ENCODE measurements at regions not wholly inside any gene's neighbourhood (a gene's known extent, or its start where the extent isn't known, plus 50 kb on each side); places are given as distances from the start of the nearest gene placed in this dataset.

DNA sequence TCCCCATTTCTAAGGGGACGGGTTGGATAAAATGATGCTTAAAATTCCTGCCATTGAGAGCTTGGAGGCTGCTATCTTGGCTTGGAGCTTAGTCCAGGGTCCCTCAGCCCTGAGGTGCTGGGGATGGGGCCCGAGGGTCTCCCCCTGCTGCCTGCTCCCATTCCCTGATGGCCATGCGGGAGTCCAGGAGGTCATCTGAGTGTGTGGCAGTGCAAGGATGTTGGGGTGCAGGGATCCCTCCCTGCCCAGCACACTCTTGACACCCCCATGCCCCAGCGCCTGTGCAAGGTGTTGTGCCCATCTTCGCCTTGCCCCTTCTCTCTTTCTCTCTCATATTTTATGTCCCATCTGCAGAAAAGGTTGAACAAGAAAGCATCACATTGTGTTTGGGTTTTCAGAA lies 90.4 kb downstream of the IRF8 start:
- TF ChIP-seq PHF8 (IDR thresholded peaks at IDR 0.05; ENCODE audit: borderline replicate concordance, low read depth) = no peak
- TF ChIP-seq, protein P1, sequence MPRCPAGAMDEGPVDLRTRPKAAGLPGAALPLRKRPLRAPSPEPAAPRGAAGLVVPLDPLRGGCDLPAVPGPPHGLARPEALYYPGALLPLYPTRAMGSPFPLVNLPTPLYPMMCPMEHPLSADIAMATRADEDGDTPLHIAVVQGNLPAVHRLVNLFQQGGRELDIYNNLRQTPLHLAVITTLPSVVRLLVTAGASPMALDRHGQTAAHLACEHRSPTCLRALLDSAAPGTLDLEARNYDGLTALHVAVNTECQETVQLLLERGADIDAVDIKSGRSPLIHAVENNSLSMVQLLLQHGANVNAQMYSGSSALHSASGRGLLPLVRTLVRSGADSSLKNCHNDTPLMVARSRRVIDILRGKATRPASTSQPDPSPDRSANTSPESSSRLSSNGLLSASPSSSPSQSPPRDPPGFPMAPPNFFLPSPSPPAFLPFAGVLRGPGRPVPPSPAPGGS (IDR thresholded peaks at IDR 0.05) = no peak
- no peak for TF ChIP-seq ESRRA (IDR thresholded peaks at IDR 0.05; ENCODE audit: borderline replicate concordance, low read length)
- TF ChIP-seq, protein P2, sequence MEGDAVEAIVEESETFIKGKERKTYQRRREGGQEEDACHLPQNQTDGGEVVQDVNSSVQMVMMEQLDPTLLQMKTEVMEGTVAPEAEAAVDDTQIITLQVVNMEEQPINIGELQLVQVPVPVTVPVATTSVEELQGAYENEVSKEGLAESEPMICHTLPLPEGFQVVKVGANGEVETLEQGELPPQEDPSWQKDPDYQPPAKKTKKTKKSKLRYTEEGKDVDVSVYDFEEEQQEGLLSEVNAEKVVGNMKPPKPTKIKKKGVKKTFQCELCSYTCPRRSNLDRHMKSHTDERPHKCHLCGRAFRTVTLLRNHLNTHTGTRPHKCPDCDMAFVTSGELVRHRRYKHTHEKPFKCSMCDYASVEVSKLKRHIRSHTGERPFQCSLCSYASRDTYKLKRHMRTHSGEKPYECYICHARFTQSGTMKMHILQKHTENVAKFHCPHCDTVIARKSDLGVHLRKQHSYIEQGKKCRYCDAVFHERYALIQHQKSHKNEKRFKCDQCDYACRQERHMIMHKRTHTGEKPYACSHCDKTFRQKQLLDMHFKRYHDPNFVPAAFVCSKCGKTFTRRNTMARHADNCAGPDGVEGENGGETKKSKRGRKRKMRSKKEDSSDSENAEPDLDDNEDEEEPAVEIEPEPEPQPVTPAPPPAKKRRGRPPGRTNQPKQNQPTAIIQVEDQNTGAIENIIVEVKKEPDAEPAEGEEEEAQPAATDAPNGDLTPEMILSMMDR (IDR thresholded peaks at IDR 0.05) = no peak
- no peak for TF ChIP-seq CHD2 (IDR thresholded peaks at IDR 0.05; ENCODE audit: low read length, partially characterized antibody)
- TF ChIP-seq RNF2 (IDR thresholded peaks at IDR 0.05; ENCODE audit: borderline replicate concordance, low read depth) = no peak
- TF ChIP-seq, protein P3, sequence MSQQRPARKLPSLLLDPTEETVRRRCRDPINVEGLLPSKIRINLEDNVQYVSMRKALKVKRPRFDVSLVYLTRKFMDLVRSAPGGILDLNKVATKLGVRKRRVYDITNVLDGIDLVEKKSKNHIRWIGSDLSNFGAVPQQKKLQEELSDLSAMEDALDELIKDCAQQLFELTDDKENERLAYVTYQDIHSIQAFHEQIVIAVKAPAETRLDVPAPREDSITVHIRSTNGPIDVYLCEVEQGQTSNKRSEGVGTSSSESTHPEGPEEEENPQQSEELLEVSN (IDR thresholded peaks at IDR 0.05; ENCODE audit: borderline replicate concordance, low read depth) = no peak
- TF ChIP-seq RAD21 (conservative IDR thresholded peaks at IDR 0.05 in 1 of 2, IDR thresholded peaks at IDR 0.05 in 1 of 2) = no peak
- no peak for TF ChIP-seq NFE2L2 (conservative IDR thresholded peaks at IDR 0.05; ENCODE audit: low read length)
- TF ChIP-seq JUN (IDR thresholded peaks at IDR 0.05) = no peak
- no peak for TF ChIP-seq CBX2 (IDR thresholded peaks at IDR 0.05; ENCODE audit: borderline replicate concordance, low read depth)
- TF ChIP-seq EP300 (IDR thresholded peaks at IDR 0.05) = no peak
- TF ChIP-seq, protein P4, sequence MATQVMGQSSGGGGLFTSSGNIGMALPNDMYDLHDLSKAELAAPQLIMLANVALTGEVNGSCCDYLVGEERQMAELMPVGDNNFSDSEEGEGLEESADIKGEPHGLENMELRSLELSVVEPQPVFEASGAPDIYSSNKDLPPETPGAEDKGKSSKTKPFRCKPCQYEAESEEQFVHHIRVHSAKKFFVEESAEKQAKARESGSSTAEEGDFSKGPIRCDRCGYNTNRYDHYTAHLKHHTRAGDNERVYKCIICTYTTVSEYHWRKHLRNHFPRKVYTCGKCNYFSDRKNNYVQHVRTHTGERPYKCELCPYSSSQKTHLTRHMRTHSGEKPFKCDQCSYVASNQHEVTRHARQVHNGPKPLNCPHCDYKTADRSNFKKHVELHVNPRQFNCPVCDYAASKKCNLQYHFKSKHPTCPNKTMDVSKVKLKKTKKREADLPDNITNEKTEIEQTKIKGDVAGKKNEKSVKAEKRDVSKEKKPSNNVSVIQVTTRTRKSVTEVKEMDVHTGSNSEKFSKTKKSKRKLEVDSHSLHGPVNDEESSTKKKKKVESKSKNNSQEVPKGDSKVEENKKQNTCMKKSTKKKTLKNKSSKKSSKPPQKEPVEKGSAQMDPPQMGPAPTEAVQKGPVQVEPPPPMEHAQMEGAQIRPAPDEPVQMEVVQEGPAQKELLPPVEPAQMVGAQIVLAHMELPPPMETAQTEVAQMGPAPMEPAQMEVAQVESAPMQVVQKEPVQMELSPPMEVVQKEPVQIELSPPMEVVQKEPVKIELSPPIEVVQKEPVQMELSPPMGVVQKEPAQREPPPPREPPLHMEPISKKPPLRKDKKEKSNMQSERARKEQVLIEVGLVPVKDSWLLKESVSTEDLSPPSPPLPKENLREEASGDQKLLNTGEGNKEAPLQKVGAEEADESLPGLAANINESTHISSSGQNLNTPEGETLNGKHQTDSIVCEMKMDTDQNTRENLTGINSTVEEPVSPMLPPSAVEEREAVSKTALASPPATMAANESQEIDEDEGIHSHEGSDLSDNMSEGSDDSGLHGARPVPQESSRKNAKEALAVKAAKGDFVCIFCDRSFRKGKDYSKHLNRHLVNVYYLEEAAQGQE (IDR thresholded peaks at IDR 0.05) = no peak

Measured in A549 (cell line).